22Rv1 (cell line): ENCODE measurements at regions not wholly inside any gene's neighbourhood (a gene's known extent, or its start where the extent isn't known, plus 50 kb on each side); places are given as distances from the start of the nearest gene placed in this dataset.

Experiments used
- H3K27ac ChIP-seq: fragments of 450-650 bp; 2 replicates; pipeline ENCODE4 v1.5.1; 2017
- CTCF ChIP-seq: fragments of 450-650 bp; IDR thresholded peaks from 2 replicates; pipeline ENCODE4 v1.5.1; 2017; ENCODE audit warnings: mild to moderate bottlenecking
- ZFX ChIP-seq: fragments of 450-650 bp; IDR thresholded peaks from 2 replicates; pipeline ENCODE4 v1.6.1; 2017; ENCODE audit warnings: antibody characterized with exemption, borderline replicate concordance

- TF ChIP-seq CTCF (no peak), ZFX (no peak)
Measured at GRCh38 chr2:222049946-222050345, 248.9 kb downstream of the PAX3 start.

GRCh38 chr2:222043897-222044296 is 254.9 kb downstream of the PAX3 start:
- TF ChIP-seq ZFX: no peak
- no peak for TF ChIP-seq CTCF
- H3K27ac ChIP-seq: no peak overlapping the region

More at GRCh38 chr2:222049946-222050345, 248.9 kb downstream of the PAX3 start:
- no peak overlapping the region for H3K27ac ChIP-seq

- TF ChIP-seq CTCF: no peak
- TF ChIP-seq ZFX: no peak
- no peak overlapping the region for H3K27ac ChIP-seq
Measured at GRCh38 chr2:222042666-222043065, 256.1 kb downstream of the PAX3 start.

- H3K27ac ChIP-seq: no peak overlapping the region
- TF ChIP-seq ZFX: no peak
- no peak for TF ChIP-seq CTCF
Measured at GRCh38 chr2:222040333-222040732, 258.5 kb downstream of the PAX3 start.

GRCh38 chr2:222039821-222040220 is 259.0 kb downstream of the PAX3 start:
- H3K27ac ChIP-seq: no peak overlapping the region
- TF ChIP-seq ZFX (no peak), CTCF (no peak)

GRCh38 chr2:222038067-222038802 is 260.6 kb downstream of the PAX3 start:
- H3K27ac ChIP-seq: no peak overlapping the region
- TF ChIP-seq ZFX (no peak), CTCF (peak; percentile 50)

- no peak overlapping the region for H3K27ac ChIP-seq
- TF ChIP-seq ZFX: no peak
- no peak for TF ChIP-seq CTCF
Measured at GRCh38 chr2:222037211-222037610, 261.6 kb downstream of the PAX3 start.
